KBM-7 (cell line): ENCODE measurements at regions not wholly inside any gene's neighbourhood (a gene's known extent, or its start where the extent isn't known, plus 50 kb on each side); places are given as distances from the start of the nearest gene placed in this dataset.
"Not testable (repeated sequence)": the region's sequence is repeated elsewhere in the genome, so short reads cannot be mapped to it uniquely, and the experiment has no call there.

ENCODE experiments used
- DNase-seq: peaks from one replicate; pipeline ENCODE4 v3.0.0-alpha.2; 2015
- in situ Hi-C: fragments of 300-500 bp; cut with MboI; formaldehyde crosslinking; loops from 2 replicates; pipeline ENCODE4 v1.14.3; 2020; ENCODE audit warnings: low sequenced_read_pairs, low pct_unique_long_range_greater_than_20kb, mixed read lengths

GRCh38 chr2:186972281-186972970 lies 123.5 kb upstream of the ZSWIM2 start:
- in situ Hi-C loops = no loop called here
- no peak for DNase-seq

- DNase-seq = no peak
- in situ Hi-C loops = no loop called here
Measured at GRCh38 chr2:186968277-186968676, 119.3 kb upstream of the ZSWIM2 start.

- DNase-seq = no peak
- in situ Hi-C loops = no loop called here
Measured at GRCh38 chr2:186966015-186966414, 117.0 kb upstream of the ZSWIM2 start.

GRCh38 chr2:186962085-186962747 lies 113.2 kb upstream of the ZSWIM2 start:
- no peak for DNase-seq
- in situ Hi-C loops = no loop called here

GRCh38 chr2:186960241-186960640 lies 111.3 kb upstream of the ZSWIM2 start:
- in situ Hi-C loops, DNase-seq: not testable (repeated sequence)

- in situ Hi-C loops = no loop called here
- no peak for DNase-seq
Measured at GRCh38 chr2:186959486-186959885, 110.5 kb upstream of the ZSWIM2 start.

DNA sequence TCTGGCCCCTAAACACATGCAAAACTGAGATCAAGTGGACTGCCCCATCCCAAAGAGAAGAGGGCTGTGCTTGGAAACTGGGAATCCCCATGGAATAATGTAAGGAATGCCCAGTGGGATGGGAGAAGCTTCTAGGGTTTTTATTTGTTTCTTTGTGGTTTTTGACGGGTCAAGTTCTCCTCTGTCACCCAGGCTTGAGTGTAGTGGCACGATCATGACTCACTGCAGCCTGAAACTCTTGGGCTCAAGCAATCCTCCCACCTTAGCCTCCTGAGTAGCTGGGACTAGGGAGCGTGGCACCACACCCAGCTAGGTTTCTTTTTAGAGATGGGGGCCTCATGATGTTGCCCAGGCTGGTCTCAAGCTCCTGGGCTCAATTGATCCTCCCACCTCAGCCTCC lies 101.7 kb upstream of the ZSWIM2 start:
- no peak for DNase-seq
- in situ Hi-C loops = no loop called here

GRCh38 chr2:186949726-186950256 lies 100.8 kb upstream of the ZSWIM2 start:
- DNase-seq = peak; percentile 5
- in situ Hi-C loops = no loop called here

DNA sequence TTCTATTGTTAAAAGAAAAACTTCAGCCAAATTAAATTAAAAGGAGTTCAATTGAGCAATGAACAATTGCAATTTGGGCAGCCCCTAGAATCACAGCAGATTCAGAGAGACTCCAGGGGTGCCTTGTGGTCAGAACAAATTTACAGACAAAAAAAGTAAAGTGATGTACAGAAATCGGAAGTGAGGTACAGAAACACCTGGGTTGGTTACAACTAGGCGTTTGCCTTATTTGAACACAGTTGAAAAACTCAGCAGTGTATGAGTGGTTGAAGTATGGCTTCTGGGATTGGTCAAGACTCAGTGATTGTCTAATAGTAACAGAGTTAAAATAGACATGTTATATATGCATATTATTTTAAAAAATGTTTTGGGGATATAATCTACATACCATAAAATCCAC lies 98.5 kb upstream of the ZSWIM2 start:
- in situ Hi-C loops = no loop called here
- no peak for DNase-seq

DNA sequence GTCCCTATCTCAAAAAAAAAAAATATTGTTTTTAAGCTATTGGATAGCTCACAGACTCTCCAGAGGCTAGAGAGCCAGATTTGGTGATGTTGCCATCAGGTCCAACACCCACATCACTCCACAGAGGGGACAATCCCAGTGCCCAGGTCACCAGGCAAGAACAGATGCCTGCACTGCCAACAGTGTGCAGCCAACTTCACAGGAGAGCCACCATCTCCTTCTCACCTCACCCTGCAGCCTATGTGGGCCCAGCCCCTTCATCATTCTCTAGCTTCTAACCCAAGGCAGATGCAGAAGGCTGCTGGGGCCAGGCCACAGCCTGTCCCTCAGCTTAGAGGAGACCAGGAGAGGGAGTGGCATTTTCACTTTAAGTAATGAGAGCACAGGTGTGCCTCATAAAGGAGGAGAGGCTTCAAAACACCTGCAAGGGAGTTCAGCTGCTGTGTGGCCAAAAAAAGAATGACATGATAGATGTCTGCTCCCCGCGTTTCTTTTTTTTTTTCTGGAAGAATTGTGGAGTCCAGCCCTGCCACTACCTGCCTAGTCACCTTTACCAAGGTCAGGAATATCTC lies 98.0 kb upstream of the ZSWIM2 start:
- in situ Hi-C loops = no loop called here
- no peak for DNase-seq

- in situ Hi-C loops = no loop called here
- DNase-seq = no peak
Measured at GRCh38 chr2:186941853-186942252, 92.9 kb upstream of the ZSWIM2 start.

DNA sequence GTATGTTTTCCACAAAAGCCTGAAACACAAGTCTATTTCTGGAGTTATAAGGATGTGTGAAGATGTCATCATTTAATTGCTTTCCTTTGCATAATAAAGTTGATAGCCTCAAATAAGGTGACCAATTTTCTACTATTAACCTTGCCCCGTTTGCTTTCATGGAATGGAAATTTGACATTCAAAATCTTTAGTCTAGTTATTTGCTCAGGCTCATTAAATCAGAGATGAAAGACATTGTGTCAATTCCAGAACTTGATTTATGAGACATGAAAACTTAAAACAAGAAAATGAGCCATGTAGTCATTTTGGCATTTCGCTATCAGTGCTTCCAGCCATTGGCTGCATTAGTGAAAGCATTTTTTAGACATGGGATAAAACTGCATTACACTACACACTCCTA lies 91.5 kb upstream of the ZSWIM2 start:
- no peak for DNase-seq
- in situ Hi-C loops = no loop called here

DNA sequence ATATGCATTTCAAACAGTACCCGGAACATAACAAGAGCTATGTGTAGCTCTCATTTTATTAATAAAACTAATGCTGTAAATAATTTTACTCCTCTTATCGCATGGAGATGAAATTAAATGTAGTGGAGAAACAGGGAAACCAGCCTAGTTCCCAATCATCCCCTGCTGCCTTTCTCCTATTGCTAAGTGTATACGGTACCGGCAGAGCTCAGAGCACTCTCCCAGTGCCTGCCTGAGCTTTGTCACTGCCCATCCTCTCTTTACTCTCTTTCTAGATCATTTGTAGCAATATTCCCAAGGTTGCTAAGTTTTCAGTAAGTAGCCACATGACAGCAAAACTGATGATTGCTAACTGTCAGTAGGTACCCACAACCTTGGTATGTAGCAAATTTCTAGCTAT lies 85.5 kb upstream of the ZSWIM2 start:
- in situ Hi-C loops = no loop called here
- no peak for DNase-seq

GRCh38 chr2:186927867-186928191 lies 78.9 kb upstream of the ZSWIM2 start:
- DNase-seq = no peak
- in situ Hi-C loops = no loop called here

GRCh38 chr2:186927185-186927866 lies 78.4 kb upstream of the ZSWIM2 start:
- in situ Hi-C loops = no loop called here
- DNase-seq = no peak

GRCh38 chr2:186925514-186925913 lies 76.5 kb upstream of the ZSWIM2 start:
- in situ Hi-C loops = no loop called here
- peak; percentile 51 for DNase-seq

DNA sequence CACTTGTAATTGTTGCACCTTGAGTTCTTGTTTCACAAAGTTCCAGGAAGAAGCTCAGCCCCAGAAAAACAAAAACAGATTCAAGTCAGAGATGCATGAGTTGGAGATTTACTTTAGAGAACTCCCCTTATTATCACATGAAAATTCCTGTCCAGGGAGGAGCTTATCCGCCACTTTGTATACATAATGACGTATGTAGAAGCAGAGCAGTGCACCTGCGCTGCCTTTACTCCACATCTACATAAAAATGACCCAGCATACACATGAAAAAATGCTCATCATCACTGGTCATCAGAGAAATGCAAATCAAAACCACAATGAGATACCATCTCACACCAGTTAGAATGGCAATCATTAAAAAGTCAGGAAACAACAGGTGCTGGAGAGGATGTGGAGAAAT lies 73.3 kb upstream of the ZSWIM2 start:
- in situ Hi-C loops, DNase-seq: not testable (repeated sequence)

GRCh38 chr2:186919296-186919695 lies 70.3 kb upstream of the ZSWIM2 start:
- in situ Hi-C loops = no loop called here
- no peak for DNase-seq

DNA sequence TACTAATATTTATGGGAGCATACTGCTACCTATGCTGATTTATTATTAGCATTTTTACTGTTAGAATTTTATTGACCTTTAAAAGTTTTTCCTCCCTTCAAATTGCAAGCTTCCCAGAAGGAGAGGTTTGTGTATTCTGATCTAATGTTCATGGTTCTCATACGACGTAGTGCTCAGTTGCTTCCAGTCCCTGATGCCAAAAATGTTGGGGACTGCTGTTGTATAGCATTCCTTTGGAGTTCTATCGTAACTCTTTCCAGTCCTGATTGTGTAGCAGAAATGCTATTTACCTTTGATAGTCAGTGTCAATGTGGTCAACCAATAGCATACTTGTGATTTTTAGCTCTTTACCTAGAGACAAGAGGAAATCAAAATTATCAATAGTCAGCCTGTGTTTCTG lies 69.5 kb upstream of the ZSWIM2 start:
- in situ Hi-C loops = no loop called here
- no peak for DNase-seq

DNA sequence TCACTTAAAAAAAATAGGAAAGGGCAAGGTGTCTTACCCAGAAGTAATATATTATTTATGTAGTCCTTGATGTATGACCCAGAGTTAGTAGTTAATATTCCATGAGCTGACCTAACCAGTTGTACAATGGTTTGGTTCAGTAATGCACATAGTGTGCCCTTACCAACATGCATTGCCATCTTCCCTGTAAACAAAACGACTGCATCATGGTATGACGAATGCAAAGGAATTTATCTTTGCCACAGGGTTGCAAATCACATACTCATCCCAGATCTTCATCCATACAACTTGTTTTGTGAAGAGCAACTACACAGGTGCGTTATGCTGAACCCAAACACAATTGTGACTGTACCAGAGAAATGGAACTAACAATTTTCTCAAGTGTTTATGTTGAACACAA lies 68.9 kb upstream of the ZSWIM2 start:
- no peak for DNase-seq
- in situ Hi-C loops = no loop called here
